Hepatocyte (in vitro differentiated cells): ENCODE measurements at regions not wholly inside any gene's neighbourhood (a gene's known extent, or its start where the extent isn't known, plus 50 kb on each side); places are given as distances from the start of the nearest gene placed in this dataset.
A peak's percentile ranks its signal among the peaks of the same experiment; 100 is the strongest.

ENCODE experiments used
- DNase-seq: peaks from one replicate; pipeline ENCODE4 v3.0.0-alpha.2; 2016; ENCODE audit warnings: low spot score
- H2AFZ ChIP-seq: fragments of 200-600 bp; sonication (generic); 2 replicates; pipeline ENCODE4 v1.6.0; 2016; ENCODE audit warnings: antibody characterized with exemption, mild to moderate bottlenecking
- H3K27ac ChIP-seq: fragments of 200-600 bp; sonication (generic); 2 replicates; pipeline ENCODE4 v1.5.1; 2016; ENCODE audit warnings: mild to moderate bottlenecking
- H3K27me3 ChIP-seq: fragments of 200-600 bp; sonication (generic); 2 replicates; pipeline ENCODE4 v1.6.1; 2016
- H3K36me3 ChIP-seq: fragments of 200-600 bp; sonication (generic); replicated peaks from 2 replicates; pipeline ENCODE4 v1.5.1; 2016; ENCODE audit warnings: low read depth; ENCODE audit not compliant: insufficient read depth
- H3K4me1 ChIP-seq: fragments of 200-600 bp; sonication (generic); 2 replicates; pipeline ENCODE4 v1.5.1; 2016; ENCODE audit warnings: mild to moderate bottlenecking, moderate library complexity; ENCODE audit not compliant: insufficient read depth
- H3K4me2 ChIP-seq: fragments of 200-600 bp; sonication (generic); 2 replicates; pipeline ENCODE4 v1.6.0; 2016
- H3K4me3 ChIP-seq: fragments of 200-600 bp; sonication (generic); 2 replicates; pipeline ENCODE4 v1.5.1; 2016; ENCODE audit warnings: mild to moderate bottlenecking
- H3K79me2 ChIP-seq: fragments of 200-600 bp; sonication (generic); 2 replicates; pipeline ENCODE4 v1.6.0; 2017; ENCODE audit warnings: mild to moderate bottlenecking
- H3K9me2 ChIP-seq: fragments of 200-600 bp; sonication (generic); replicated peaks from 2 replicates; pipeline ENCODE4 v1.6.0; 2017; ENCODE audit warnings: mild to moderate bottlenecking; ENCODE audit not compliant: insufficient read depth
- H3K9me3 ChIP-seq: fragments of 200-600 bp; sonication (generic); 2 replicates; pipeline ENCODE4 v1.5.1; 2016; ENCODE audit warnings: low read depth, mild to moderate bottlenecking
- H4K20me1 ChIP-seq: fragments of 200-600 bp; sonication (generic); 2 replicates; pipeline ENCODE4 v1.6.0; 2016; ENCODE audit warnings: mild to moderate bottlenecking; ENCODE audit not compliant: insufficient read depth, poor library complexity, severe bottlenecking
- CTCF ChIP-seq: fragments of 200-600 bp; sonication (generic); IDR thresholded peaks from 2 replicates; pipeline ENCODE4 v1.5.1; 2016; ENCODE audit warnings: antibody characterized with exemption, mild to moderate bottlenecking; ENCODE audit not compliant: poor library complexity
- EZH2 ChIP-seq: fragments of 200-600 bp; sonication (generic); IDR thresholded peaks from 2 replicates; pipeline ENCODE4 v1.6.1; 2016; ENCODE audit warnings: antibody characterized with exemption, mild to moderate bottlenecking, borderline replicate concordance
- EZH2phosphoT487 ChIP-seq: fragments of 200-600 bp; sonication (generic); IDR thresholded peaks from one replicate; pipeline ENCODE4 v1.6.1; 2018; ENCODE audit warnings: antibody characterized with exemption, mild to moderate bottlenecking, low read depth, moderate library complexity; ENCODE audit not compliant: unreplicated experiment, severe bottlenecking
- WGBS: methylation state at CpG from one replicate; pipeline ENCODE4 v1.1.6; 2016; ENCODE audit warnings: low lambda C conversion rate; ENCODE audit errors: missing lambda C conversion rate; 5-methylcytosine and 5-hydroxymethylcytosine counted together

DNA sequence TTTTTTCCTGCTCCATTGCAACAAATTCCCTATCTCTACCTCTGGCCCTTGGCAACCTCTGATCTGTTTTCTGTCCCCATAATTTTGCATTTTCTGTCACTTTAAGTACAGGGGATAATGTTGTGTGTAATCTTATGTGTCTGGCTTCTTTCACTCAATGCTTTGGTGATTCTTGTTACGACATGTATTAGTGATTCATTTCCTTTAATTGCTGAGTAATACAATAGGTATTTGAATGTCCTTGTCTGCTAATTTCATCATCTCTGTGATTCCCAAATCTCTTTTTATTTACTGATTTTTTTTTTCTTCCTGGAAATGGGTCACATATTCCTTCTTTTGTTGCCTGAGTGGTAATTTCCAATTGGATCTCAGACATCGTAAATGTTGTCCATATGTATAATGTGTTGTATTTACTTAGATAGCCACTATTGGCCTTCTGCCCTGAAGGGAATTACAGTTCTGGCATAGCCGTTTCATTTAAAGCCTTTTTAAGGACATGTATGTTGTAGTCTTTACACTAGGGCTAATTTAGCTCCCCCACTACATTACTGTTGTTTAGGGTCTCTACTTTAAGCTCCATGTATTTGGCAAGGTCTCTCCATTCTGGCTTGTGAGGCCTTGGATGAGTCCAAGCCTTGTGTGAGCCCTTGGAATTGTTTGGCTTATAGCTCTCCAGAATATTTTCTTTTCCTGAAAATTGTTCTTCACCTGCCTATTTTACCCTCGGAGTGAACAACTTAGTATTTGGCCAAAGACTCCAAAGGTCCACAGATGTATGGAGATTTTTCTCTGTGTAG is 683.8 kb downstream of the LRRC70 start:
- Histone ChIP-seq H2AFZ (no peak overlapping the region), H3K9me3 (no peaks in the 10 kb centered on the region), H3K36me3 (no peaks in the 10 kb centered on the region), H3K9me2 (no peaks in the 10 kb centered on the region), H3K4me2 (no peak overlapping the region), H3K27me3 (no peaks in the 10 kb centered on the region), H3K79me2 (no peaks in the 10 kb centered on the region), H3K27ac (peak overlapping the region; percentile 29), H4K20me1 (no peaks in the 10 kb centered on the region), H3K4me3 (no peak overlapping the region), H3K4me1 (peaks cover 3% of the 10 kb centered on the region)
- 44% methylated on average over 4 of the region's 4 CpGs for WGBS
- no peak for TF ChIP-seq EZH2
- no peak for TF ChIP-seq CTCF
- TF ChIP-seq EZH2phosphoT487 = no peak
- DNase-seq = no peak

DNA sequence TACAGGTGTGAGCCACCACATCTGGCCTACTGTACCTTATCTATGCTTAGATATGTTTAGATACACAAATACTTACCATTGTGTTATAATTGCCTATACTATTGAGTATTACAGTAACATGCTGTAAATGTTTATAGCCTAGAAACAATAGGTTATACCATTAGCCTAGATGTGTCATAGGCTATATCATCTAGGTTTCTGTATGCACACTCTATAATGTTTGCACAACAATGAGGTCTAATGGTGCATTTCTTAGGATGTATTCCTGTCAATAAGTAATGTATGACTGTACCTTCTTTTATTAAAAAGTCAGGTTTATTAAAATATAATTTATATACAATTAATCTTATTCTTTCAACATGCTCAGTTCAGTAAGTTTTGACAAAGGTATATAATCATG is 683.1 kb downstream of the LRRC70 start:
- H3K4me2 ChIP-seq = no peak overlapping the region

DNA sequence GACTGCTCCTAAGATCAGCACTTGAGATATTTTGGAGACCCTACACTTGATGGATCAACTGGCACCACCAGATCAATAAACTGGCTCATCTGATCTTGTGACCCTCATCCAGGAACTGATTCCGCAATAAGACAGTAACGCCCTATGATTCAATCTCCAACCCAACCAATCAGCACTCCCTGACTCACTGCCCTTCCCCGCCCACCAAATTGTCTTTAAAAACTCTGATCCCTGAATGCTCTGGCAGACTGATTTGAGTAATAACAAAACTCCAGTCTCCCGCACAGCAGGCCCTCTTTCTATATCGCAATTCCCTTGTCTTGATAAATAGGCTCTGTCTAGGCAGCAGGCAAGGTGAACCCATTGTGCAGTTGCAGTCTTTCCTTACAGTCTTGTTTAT is 677.0 kb downstream of the LRRC70 start:
- Histone ChIP-seq H2AFZ (no peak overlapping the region), H4K20me1 (no peaks in the 10 kb centered on the region), H3K79me2 (no peaks in the 10 kb centered on the region), H3K36me3 (no peaks in the 10 kb centered on the region), H3K27me3 (no peaks in the 10 kb centered on the region), H3K4me1 (no peaks in the 10 kb centered on the region), H3K4me2 (no peak overlapping the region), H3K9me2 (no peaks in the 10 kb centered on the region), H3K27ac (no peak overlapping the region), H3K4me3 (no peak overlapping the region), H3K9me3 (no peaks in the 10 kb centered on the region)
- 84% methylated on average over 5 of the region's 5 CpGs for WGBS
- no peak for DNase-seq
- no peak for TF ChIP-seq EZH2phosphoT487

More for the DNA sequence above, 683.1 kb downstream of the LRRC70 start:
- peaks cover 3% of the 10 kb centered on the region for H3K4me1 ChIP-seq
- H3K9me3 ChIP-seq = no peaks in the 10 kb centered on the region
- no peak for TF ChIP-seq EZH2phosphoT487
- no peak for TF ChIP-seq EZH2
- H3K79me2 ChIP-seq = no peaks in the 10 kb centered on the region
- H4K20me1 ChIP-seq = no peaks in the 10 kb centered on the region
- H2AFZ ChIP-seq = no peak overlapping the region
- no peaks in the 10 kb centered on the region for H3K27me3 ChIP-seq
- no peaks in the 10 kb centered on the region for H3K9me2 ChIP-seq
- DNase-seq = no peak
- H3K4me3 ChIP-seq = no peak overlapping the region
- no peak overlapping the region for H3K27ac ChIP-seq
- H3K36me3 ChIP-seq = no peaks in the 10 kb centered on the region

- peak overlapping the region; percentile 37 for H3K4me2 ChIP-seq
- no peaks in the 10 kb centered on the region for H3K36me3 ChIP-seq
- H3K4me1 ChIP-seq = peaks cover 4% of the 10 kb centered on the region
- no peak overlapping the region for H3K4me3 ChIP-seq
- no peaks in the 10 kb centered on the region for H3K27me3 ChIP-seq
- no peaks in the 10 kb centered on the region for H4K20me1 ChIP-seq
- no peak for DNase-seq
- H3K9me3 ChIP-seq = no peaks in the 10 kb centered on the region
- TF ChIP-seq CTCF (no peak), EZH2 (no peak), EZH2phosphoT487 (no peak)
- H3K9me2 ChIP-seq = no peaks in the 10 kb centered on the region
- 57% methylated on average over 1 of the region's 1 CpG for WGBS
- no peaks in the 10 kb centered on the region for H3K79me2 ChIP-seq
- no peak overlapping the region for H3K27ac ChIP-seq
- no peak overlapping the region for H2AFZ ChIP-seq
Observed at GRCh38 chr5:63250939-63251338, 672.3 kb downstream of the LRRC70 start.
